D721Med (cell line): ENCODE measurements at regions not wholly inside any gene's neighbourhood (a gene's known extent, or its start where the extent isn't known, plus 50 kb on each side); places are given as distances from the start of the nearest gene placed in this dataset.

Source experiments
- DNase-seq: peaks from one replicate; pipeline ENCODE4 v3.0.0; 2011; ENCODE audit warnings: low spot score; ENCODE audit not compliant: insufficient read length
- FAIRE-seq: peaks from 2 replicates; lab custom pipeline; 2011; peaks lifted over from hg19 to GRCh38; lab: Jason Lieb, UNC
- TF ChIP-seq, protein P1 (sequence below): IDR thresholded peaks from 2 replicates; pipeline ENCODE4 v1.5.1; 2012; ENCODE audit warnings: mild to moderate bottlenecking, control low read depth; ENCODE audit not compliant: insufficient read depth; ENCODE audit errors: missing control alignments

DNA sequence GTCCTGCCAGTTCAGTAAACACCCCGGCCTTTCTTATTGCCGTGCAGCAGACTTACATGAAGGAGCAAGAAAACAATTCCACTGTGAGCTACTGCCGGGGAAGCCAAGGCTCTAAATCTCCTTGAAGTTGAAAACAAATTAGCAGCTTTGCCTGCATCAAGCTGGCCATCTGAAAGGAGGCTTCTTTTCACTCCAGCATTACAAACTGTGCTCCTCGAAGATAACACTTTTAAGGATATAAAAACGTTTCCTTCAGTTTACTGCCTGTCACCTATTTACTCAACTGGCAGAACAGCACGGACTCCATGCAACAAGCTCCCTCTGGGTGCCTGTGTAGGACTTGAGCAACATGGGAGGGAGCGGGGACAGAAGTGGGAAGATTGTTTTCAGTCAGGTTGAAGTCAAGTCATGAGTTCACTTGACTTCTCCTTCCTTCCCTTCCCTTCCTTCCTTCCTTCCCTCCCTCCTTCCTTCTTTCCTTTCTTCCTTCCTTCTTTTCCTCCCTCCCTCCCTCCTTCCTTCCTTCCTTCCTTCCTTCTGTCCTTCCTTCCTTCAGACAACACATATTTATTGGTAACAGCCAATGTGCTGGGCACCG lies 67.4 kb downstream of the ZNF608 start:
- FAIRE-seq (no peak), DNase-seq (no peak)
- TF ChIP-seq, protein P1, sequence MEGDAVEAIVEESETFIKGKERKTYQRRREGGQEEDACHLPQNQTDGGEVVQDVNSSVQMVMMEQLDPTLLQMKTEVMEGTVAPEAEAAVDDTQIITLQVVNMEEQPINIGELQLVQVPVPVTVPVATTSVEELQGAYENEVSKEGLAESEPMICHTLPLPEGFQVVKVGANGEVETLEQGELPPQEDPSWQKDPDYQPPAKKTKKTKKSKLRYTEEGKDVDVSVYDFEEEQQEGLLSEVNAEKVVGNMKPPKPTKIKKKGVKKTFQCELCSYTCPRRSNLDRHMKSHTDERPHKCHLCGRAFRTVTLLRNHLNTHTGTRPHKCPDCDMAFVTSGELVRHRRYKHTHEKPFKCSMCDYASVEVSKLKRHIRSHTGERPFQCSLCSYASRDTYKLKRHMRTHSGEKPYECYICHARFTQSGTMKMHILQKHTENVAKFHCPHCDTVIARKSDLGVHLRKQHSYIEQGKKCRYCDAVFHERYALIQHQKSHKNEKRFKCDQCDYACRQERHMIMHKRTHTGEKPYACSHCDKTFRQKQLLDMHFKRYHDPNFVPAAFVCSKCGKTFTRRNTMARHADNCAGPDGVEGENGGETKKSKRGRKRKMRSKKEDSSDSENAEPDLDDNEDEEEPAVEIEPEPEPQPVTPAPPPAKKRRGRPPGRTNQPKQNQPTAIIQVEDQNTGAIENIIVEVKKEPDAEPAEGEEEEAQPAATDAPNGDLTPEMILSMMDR, result no peak

DNA sequence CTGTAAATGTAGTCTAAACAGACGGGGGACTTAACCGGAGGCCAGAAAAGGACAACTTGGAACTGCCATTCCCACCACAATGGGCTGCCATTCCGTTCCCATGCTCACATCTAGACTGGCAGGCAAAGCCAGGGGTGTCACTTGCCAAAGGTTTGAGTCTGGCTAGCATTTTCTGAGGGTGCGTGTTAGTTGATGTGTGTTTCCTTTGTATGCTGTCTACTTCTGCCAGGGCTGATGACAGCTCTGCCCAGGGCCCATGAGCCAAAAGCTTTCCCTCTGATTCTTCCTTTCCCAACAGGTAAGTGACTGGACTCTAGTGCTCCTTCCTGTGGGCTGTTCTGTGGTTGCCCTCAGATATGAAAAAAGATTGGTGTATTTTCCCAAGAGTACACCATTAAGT lies 68.0 kb downstream of the ZNF608 start:
- TF ChIP-seq, protein P1, result no peak
- FAIRE-seq, result no peak
- no peak for DNase-seq

DNA sequence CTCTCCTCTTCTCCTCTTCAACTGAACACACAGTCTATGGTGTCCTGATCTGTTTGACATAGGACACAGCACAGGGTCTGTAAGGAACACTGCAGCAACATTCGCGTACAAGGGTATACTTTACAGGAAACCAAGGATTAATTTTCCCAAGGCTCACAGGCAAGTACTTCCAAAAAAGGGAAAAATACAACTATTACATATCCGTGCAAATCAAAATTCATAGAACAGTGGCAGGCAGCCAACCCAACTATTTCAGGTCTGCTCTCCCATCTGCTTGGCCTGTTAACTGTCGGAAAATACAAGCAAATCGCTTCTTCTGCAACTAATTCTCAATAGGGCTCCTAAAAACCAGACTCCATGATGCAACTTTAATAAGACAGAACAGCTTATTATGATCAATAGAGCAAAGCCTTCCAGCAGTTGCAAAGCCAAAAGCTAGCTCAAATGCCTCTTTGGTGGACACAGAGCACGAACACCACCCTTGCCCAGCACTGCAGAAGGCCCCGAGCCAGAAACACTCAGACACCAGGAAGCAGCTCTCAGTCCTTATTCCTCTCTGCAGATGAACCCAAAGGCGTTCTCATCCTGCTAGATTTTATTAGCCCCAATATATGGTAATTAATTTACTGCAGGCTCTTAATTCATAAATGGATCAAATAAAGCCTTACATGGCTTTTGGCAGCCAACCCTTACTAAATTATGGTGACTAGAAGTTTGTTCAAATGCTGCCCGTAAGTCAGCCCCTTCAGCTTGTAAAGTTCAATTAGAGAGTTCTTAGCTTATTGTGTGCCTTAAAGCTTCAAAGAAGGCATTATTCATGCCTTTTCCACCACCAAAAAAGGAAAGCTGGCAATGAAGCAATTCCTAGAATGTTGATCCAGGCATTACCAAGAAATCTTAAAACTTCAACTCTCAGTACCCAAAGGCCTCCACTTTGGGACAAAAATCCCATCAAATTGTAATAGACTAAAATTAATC lies 68.8 kb downstream of the ZNF608 start:
- FAIRE-seq, result no peak
- TF ChIP-seq, protein P1, result no peak
- DNase-seq, result no peak

DNA sequence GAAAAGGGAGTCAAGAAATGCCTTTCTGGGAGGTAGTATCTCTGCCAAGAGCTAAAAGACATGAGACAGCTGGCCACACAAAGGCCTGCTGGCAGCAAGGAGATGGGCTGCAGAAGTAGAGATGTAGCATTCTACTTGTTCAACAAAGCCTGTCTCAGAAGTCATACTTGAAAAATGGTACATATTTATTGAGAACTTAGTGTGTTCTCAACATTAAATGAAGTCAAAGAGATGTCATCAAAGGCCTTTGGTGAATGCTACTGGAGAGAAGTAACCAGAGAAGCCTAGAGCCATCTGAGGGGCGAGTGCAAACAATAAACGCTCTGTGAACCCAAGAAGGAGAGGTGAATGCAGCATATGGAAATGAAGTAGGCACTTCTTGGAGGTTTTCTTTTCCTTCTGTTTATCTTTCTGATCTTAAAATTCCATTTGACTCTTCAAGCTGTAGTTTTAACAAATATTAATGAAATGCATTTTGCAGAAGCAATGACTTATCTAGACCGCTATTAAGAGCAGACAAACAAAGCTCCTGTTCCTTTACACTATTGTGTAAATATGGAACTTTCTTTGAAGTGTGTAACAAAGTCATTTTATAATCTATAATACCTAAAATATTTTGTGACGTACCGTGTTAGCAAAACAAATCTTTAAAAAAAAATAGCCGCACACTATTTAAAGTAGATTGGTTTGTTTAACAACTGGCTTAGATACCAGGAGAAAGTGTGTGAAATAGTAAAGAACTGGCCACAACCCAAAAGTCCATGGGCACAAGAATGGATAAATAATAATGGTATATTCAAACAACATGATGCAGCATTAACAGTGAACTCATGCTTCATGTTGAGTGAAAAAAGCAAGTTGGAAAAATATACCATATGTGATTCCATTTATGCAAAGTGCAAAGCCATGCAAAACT lies 70.2 kb downstream of the ZNF608 start:
- no peak for DNase-seq
- TF ChIP-seq, protein P1, result no peak
- no peak for FAIRE-seq

DNA sequence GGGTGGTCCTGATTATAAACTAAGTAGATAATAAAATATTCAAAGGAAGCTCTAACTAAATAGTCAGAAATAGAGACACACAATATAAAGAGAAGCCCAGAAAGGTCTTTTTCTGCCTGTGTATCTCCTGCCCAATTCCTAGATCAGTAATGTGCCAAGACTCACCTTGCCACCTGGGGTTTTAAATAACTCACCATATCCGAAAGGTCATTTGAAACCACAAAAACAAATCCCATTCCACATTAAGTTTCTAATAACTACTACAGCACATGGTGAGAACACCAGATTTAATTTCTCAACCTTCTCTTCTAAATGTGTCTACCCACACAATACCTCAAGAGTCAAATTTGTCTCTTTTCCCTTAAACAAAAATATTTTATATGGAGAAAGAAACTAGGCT lies 75.2 kb downstream of the ZNF608 start:
- TF ChIP-seq, protein P1, result no peak
- FAIRE-seq (no peak), DNase-seq (no peak)

DNA sequence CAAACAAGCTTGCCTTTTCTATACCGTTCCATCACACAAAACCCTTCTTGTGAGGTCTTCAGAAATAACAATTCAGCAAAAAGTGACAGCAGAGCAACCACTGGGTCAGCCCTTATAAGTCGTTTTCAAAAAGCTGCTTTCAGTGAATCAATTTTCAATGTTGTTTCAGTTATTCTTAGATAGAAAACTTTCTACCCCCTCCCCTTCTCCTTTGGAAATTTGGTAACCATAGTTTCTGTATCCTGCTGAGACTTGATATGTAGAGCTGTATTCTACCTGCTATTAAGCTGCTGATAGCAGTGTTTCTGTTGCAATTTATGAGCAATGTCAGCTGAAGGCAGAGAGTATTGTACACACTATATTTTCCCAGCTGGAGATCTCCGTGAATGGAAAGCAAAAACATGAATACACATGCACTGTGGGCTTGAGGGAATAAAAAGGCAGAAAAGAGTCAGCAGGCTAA lies 75.7 kb downstream of the ZNF608 start:
- no peak for DNase-seq
- TF ChIP-seq, protein P1, result no peak
- no peak for FAIRE-seq
